GM21526 (cell line): ENCODE measurements at regions not wholly inside any gene's neighbourhood (a gene's known extent, or its start where the extent isn't known, plus 50 kb on each side); places are given as distances from the start of the nearest gene placed in this dataset.
"Not testable (repeated sequence)": the region's sequence is repeated elsewhere in the genome, so short reads cannot be mapped to it uniquely, and the experiment has no call there.

ENCODE experiments used
- ATAC-seq: cut with Tn5 transposase; IDR thresholded peaks from one replicate; pipeline ENCODE4 v1.9.1; 2021; ENCODE audit warnings: moderate library complexity; ENCODE audit not compliant: unreplicated experiment, low FRiP score

DNA sequence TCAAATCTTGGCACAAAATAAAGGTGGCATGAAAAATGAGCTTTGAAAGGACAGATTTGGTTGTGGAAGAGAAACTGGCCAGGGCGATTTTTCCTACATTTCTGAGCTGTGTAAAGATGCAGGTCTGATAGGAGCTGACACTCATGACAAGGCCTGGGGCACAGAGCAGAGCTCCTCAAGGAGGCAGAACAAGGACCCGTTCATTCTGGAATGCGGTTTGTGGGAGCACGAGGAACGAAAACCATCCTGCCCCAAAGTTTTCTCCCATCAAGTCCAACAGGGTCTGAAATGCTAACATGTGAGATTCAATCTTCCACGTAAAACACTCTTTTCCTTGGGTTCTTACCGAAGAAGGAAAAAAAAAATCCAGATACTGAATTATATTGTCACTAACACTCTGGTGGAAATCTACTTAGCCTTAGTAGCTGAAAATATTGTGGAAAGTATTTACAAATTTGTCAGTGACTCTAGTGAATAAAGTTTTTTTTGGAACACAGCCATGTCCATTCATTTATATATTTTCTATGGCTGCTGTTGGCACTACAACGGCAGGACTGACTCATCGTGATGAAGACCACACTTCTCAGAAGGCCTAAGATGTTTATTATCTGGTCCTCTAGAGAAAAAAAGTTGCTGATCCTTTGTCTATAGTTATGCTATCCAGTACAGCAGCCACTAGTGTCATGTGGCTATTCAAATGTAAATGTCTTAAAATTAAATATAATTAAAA lies 215.7 kb downstream of the BAMBI start:
- ATAC-seq = no peak

DNA sequence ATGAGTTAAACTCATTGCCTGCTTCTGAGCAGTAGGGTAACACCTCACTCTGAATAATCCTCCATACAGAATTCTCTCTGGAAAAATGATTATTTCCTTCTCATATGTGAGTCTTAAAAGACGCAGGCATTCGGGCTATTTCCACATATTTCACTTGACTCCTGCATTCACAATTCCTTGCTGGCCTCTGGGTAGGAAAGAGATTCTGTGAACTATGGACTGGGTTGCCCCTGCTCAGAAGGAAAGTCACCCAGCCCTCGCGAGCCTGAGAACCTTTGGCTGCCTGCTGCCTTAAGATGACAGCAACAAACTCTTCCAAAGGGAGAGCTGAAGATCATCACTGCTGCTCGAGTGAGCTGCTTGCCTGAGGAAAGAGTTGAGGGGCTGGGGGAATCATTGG lies 216.8 kb downstream of the BAMBI start:
- no peak for ATAC-seq

DNA sequence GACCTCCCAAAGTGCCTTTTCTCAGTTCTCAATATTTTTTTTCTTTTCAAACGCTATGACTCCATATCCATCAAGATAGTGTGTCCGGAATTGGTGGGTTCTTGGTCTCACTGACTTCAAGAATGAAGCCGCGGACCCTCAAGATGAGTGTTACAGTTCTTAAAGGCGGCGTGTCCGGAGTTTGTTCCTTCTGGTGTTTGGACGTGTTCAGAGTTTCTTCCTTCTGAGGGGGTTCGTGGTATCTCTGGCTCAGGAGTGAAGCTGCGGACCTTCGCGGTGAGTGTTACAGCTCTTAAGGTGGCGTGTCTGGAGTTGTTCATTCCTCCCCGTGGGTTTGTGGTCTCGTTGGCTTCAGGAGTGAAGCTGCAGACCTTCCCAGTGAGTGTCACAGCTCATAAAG lies 218.3 kb downstream of the BAMBI start:
- ATAC-seq = not testable (repeated sequence)

DNA sequence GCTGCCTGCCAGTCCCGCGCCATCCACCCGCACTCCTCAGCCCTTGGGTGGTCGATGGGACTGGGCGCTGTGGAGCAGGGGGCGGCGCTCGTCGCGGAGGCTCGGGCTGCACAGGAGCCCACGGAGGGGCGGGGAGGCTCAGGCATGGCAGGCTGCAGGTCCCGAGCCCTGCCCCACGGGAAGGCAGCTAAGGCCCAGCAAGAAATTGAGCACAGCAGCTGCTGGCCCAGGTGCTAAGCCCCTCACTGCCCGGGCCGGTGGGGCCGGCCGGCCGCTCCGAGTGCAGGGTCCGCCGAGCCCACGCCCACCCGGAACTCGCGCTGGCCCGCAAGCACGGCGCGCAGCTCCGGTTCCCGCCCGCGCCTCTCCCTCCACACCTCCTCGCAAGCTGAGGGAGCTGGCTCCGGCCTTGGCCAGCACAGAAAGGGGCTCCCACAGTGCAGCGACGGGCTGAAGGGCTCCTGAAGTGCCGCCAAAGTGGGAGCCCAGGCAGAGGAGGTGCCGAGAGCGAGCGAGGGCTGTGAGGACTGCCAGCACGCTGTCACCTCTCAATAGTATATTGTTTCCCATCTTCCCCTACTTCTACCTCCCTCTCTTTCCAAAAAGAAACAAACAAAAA lies 219.6 kb downstream of the BAMBI start:
- not testable (repeated sequence) for ATAC-seq

DNA sequence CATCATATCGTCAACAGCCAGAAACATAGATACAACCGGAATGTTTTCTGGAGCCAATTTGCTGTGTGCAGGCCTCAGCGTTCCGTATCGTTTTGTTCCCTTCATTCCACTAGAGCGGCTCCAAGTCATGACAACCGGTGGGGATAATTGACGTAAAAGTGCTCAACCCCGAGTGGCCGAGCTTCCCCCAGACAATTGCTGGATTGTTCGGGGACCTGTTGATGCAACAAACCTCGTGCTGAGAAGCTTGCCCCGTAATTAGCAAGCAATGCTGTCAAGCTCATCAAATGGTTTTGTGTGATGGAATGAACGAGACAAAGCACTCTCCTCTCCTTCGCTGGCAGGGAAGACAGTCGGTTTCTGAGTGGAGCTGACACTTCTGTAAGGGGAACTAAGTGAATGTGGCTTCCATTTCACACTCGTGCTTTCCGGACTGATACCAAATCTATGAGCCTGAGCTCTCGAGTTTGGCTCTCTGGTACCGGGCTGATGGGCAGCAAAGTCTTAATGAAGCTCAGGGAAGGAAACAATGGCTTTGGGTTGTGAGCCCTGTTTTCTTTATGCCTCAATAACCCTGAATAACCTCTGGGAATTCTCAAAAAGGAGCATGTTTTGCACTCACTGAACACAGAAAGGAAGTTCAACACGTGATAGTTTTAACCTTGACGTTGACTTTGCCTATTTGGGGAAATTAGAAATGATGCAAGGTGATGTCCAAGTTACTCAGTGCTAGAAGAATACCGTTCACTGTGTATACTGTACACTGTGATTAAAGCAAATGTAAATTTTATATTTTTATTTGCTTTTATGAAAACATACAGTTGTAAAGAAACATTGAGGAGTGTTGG lies 220.5 kb downstream of the BAMBI start:
- ATAC-seq = no peak

DNA sequence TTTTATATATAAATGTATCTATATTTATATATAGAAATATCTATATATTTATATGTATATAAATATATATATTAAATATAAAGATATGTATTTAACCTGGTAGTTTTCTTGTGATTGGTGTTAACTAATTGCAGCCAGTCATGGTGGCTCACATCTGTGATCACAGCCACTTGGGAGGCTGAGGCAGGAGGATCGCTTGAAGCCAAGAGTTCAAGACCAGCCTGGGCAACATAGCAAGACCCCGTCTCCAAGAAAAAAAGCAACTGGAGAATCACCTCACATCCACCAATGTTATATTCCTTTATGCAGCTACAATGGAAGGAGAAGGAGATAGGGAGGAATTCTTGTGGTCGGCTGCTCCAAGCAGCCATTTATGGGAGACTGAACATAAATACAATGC lies 224.9 kb downstream of the BAMBI start:
- ATAC-seq = no peak

DNA sequence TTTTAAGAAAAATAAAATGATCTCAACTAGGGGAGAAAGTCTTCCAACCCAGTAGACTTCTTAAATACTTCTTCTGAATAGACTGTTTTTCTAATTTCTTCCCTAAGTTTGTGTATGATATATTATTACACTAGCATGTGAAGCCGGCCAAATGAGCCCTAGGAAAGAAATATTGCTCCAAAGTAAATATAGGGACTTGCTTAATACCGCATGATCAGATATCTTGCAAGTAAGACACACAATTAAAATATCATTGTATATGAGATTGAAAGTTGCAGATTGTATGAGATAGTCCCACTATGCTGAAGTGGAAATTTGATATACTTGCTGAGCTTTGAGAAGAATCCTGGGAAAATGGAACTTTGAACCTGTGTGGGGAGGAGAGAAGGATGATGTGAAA lies 225.7 kb downstream of the BAMBI start:
- no peak for ATAC-seq

DNA sequence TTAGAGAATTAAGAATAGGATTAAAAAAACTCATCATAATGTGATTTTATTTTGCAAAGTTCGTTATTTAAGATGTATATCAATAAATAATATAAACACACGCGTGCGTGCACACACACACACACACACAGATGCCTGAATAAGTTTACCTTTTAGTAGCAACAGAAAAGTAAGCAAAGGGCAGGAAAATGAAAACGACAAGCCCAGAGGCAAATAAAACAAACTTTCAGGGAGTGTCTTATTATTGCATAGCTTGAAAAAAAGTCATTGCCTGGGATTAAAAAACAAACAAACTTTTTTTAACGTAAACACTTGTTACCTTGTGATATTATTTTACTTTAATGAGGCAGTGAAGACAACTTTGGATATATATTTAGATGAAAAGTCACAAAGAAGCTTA lies 226.4 kb downstream of the BAMBI start:
- no peak for ATAC-seq

DNA sequence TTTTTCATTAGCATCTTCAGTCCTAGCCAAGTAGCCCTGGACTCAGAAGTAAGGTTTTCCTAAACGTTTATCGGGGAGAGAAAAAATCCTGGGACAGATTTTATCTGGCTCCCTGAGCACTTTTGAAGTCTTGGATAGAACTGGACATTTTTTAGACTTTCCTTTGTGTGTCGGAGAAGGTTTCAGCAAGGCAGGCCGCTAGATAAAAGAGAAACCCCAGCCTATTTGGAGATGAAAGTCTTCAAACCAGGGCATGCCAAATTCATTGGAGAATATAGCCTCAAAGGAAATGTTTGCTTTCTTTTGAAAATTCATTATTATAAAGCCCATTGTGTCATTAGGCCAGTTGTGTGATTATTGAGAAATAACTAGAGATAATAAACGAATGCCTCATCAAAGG lies 228.1 kb downstream of the BAMBI start:
- ATAC-seq = no peak

DNA sequence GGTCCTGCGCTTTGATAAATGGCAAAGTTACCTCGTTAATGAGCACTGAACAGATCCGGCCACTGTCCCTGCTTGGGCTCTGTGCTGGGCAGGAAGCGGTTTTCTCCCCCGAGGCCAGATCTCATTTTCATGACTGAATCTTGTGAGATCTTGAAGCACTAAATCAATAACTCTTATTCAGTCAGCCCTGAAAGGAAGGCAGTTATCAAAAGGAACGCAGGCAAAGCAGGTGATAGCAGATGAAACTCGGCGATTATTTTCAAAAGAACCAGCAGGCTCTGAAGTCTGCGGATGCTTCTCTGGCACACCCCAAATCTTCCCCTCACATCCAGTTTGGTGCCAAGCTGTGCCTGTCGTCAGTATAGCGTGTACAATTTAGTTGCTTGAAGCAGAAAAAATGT lies 228.7 kb downstream of the BAMBI start:
- no peak for ATAC-seq

DNA sequence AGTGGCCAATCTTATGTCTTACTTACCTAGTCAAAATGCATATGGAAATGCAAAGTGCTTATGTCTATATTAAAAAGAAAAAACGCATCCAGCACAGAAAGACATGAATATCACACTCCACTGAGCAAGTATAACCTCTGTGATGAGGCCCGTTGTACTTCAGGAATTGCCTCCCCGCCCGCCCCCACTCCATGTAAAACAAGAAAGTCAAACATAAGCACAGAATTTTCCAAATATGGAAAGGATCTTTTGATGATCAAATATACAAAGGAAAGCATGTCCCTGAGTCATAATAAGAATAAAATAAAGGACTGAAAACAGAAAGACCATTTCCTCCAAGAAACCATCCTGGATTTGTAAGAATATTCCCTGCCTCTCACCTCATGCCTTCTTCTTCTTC lies 229.1 kb downstream of the BAMBI start:
- ATAC-seq = no peak

DNA sequence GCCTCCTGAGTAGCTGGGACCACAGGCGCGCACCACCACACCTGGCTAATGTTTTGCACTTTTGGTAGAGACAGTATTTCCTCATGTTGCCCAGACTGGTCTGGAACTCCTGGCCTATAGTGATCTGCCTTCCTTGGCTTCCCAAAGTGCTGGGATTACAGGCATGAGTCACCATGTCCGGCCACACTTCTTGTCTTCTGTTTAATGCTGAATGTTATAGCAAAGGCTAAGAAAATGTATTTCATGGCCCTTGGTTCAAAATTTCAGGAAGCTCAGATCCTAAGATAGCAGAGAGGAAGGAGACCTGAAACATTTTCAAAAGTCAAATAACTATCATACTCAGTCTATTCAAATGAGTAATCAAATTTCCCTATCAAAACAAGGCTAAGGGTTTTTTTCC lies 229.6 kb downstream of the BAMBI start:
- ATAC-seq = no peak

DNA sequence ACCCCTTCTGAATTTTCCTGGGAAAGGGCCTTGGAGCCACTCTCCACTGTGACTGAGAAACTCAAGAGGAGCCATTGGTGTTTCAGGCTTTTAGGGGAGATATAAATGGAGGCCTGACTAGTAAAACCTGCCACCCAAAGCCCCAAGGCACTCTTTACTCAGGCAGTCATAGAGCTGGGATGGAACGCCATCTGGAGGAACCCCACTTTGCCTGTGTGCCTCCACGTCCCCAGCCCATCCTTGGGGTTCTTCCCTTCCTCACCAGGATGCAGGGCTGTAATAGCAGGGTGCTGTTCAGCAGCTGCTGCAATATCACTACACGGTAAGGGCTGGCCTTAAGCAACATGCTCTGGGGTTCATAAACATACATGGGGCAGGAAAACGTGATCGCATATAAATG lies 232.6 kb downstream of the BAMBI start:
- no peak for ATAC-seq

DNA sequence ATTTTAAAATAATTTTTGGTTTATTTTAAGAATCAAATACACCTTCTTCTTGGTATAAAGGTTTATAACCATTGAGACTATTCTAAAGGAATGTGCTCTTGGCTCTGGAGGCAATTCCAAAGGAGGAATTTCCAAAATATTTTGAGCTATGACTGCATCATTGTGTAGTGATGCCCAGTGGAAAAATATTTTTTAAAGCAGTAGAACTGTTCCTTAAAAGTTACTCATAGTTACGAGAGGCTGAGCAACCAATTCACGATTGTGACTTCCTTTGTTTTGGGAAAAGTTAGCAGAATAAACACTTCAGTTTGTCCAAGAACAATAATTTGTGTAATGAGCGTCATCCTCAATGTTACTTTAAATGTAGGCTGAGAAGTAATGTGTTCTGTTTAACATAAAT lies 233.6 kb downstream of the BAMBI start:
- ATAC-seq = no peak

DNA sequence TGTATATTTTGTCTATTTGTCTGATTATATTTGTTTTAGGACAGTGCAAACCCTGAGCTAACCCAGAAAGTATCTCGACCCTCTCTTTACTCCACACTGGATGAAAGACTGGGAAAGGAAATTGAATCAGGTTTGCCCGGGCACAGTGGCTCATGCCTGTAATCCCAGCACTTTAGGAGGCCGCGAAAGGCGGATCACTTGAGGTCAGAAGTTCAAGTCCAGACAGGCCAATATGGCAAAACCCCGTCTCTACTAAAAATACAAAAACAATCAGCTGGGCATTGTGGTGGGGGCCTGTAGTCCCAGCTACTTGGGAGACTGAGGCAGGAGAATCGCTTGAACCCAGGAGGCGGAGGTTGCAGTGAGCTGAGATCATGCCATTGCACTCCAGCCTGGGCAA lies 234.2 kb downstream of the BAMBI start:
- ATAC-seq = not testable (repeated sequence)

DNA sequence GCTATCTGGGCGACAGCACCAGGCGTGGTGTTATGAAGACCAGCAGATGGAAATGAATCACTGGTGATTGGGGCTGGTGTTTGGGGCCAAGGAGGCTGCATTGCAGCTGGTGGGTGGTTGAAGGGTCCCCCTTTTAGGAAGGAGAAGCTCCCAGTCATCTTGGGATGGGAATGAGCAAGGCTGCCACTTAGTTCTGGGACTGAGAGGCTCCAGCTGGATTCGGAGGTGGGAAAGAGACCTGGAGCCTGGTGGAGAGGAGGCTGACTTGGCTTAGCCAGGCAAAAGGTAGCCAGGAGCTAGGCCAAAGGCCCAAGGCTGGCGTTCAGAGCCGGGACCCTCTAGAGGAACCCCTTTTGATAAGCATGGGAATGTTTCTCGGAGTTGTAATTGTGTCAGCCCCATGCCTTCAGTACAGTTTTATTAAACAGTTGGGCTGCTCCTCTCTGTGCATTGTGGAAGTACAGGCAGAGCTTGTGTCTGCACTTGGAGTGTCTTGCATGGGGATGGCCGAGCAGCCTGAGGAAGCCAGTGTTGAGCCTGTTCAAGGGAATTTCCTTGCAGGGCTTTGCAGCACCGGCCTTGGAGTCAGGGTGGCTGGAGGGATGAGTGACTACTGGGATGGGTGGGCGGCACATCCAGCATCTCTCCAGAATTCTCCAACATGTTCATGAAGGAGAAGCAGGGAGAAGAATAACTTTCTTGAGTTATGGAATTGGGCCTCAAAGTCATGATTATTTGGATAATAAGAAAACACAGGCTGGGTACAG lies 234.9 kb downstream of the BAMBI start:
- no peak for ATAC-seq

DNA sequence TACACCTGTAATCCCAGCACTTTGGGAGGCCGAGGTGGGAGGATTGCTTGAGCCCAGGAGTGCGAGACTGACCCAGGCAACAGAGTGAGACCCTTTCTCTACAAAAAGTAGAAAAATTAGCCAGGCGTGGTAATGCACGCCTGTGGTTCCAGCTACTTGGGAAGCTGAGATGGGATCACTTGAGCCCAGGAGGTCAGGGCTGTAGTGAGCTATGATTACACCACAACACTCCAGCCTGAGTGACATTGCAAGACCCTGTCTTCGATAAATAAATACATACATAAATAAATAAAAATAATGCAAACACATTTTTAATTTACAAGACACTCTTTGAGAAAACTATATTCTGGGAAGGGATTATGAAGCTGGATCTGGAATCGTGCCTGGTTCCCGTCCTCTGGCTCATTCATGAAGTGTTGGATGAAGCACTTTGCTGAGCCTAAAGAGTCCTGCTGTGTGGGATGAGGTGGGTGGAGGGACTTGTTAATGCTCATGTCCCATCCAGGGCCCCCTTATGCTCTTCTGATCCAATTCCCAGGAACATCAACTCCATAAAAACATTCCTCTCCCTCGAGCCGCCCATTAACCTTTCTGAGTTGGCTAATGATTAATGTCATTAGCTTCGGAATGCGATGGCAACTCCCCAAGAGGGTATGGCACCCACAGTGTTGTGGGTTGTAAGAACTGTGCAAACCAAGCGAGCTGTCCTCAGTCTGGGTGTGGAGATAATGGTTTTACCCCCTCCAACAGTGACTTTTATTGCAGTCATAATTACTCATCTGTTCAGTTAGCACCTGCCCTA lies 236.3 kb downstream of the BAMBI start:
- no peak for ATAC-seq

DNA sequence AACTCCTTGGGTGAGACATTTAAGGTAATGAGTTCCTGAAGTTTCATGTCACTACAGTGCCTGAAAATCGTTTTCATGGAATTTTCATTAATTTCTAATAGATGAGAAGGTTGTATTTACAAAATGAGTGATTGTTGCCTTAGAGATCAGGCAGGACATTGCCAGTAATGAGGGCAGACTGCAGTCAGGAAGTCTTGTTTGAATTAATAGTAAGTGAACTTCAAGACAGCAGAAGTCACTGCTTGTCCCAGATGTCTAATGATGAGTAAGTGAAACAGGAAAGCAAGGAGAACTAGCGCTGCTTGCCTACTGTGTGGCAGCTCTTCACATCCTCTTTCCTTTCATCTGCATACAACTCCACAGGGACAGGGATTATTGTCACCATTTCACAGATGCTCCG lies 237.4 kb downstream of the BAMBI start:
- no peak for ATAC-seq

DNA sequence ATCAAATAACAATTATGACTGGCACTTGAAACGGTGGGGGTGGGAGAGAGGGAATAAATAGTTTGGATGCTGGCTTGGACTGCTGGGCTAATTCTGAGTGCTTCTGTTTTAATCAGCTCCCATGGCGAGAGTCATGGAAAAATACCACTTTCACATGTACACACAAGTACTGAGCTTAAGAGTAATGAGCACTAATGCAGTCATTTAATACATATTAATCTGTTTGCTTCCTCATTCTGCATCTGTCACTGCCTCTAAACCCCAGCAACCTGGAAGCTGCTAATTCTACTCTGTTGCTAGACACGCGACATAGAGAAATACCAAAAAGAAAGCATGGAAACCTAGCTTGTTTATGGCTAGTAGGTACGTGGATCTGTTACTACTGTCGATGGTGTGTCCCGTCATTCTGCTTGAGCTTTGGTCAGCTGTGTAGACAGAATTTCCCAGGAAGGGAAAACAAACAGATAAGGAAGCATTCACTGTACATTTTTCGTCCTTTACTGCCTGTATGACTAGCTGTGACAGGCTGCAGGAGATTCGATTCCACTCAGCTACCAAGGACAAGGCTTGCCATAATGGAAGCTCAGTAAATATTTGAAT lies 238.8 kb downstream of the BAMBI start:
- no peak for ATAC-seq

DNA sequence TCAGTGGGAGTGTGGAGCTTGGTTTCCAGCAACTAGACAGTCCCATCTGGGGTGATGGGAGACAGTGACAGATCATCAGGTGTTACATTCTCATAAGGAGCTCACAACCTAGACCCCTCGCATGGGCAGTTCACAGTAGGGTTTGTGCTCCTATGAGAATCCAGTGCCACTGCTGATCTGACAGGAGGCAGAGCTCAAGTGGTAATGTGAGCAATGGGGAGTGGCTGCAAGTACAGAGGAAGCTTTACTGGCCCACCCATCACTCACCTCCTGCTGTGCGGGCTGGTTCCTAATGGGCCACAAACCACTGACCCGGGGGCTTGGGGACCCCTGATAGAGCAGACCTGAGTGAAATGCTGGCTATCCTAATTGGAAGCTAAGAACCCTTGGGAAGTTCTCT lies 242.8 kb downstream of the BAMBI start:
- no peak for ATAC-seq
